GM21825 (cell line): ENCODE measurements at regions not wholly inside any gene's neighbourhood (a gene's known extent, or its start where the extent isn't known, plus 50 kb on each side); places are given as distances from the start of the nearest gene placed in this dataset.

Experiments used
- ATAC-seq: cut with Tn5 transposase; IDR thresholded peaks from one replicate; pipeline ENCODE4 v1.9.1; 2021; ENCODE audit warnings: mild to moderate bottlenecking, moderate library complexity; ENCODE audit not compliant: unreplicated experiment

DNA sequence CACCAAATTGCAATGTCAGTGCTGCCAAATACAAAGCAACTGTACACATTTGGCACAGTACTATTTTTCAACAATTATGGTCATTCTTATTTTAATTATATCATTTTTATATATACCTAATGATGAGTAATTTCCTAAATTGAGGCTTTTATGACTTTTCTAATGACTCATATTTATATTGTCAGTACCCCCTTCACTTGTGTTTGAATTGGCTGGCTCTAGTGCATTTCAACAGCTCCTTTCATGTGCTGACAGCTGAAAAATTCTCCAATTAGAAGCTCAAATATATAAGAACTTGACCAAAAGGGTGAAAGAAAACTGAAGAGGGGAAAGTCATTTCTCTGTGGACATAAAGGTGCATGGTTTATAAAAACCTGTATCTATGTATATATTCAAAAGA is 263.3 kb downstream of the SLITRK1 start:
- ATAC-seq: no peak

DNA sequence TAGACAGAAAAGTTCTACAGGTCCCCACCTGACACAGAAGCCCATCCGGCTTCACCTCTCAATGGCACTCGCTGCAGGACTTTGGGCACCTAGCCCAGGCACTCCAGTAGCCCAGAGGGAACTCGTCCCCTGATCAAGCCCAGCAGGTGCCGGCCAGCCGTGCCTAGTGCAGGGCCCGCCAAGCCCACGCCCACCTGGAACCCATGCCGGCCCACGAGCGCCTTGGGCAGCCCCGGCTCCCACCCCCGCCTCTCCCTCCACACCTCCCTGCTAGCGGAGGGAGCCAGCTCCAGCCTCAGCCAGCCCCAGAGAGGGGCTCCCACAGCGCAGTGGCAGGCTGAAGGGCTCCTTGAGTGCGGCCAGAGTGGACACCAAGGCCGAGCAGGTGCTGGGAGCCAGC is 268.8 kb downstream of the SLITRK1 start:
- no peak for ATAC-seq

DNA sequence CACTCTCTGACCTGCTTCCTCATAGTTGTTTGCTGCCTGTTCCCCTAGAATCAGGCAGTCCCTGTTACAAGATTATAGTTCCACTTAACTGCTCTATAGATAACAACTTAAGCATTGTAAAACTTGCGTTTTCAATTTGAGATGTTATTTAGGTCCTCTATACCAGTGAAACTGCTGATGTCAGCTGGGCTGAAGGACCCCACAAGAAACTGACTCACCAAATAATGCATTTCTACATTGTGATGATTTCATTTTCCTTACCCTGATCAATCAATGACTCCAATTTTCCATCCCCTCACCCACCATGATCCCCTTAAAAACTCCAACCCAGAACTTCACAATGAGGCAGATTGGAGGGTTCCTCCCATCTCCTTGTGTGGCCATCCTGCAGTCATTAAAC is 280.7 kb downstream of the SLITRK1 start:
- no peak for ATAC-seq

DNA sequence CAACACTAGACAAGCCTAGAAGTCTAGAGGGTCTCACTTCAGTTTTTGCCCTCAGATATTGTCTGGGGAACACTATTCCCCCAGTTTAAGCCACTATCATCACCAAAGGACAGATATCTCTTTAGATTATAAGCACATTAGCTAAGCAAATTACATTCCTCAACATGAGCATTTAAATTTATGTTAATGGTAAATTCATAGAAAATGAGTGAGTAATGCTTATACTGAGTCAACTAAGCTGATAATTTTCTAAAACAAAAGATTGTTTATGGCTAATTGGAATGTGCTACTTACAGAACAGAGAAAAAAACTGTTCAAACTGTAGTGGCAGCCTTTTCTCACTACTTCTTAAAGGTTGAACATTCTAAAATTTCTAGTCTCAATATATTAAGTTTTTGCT is 290.2 kb downstream of the SLITRK1 start:
- no peak for ATAC-seq

DNA sequence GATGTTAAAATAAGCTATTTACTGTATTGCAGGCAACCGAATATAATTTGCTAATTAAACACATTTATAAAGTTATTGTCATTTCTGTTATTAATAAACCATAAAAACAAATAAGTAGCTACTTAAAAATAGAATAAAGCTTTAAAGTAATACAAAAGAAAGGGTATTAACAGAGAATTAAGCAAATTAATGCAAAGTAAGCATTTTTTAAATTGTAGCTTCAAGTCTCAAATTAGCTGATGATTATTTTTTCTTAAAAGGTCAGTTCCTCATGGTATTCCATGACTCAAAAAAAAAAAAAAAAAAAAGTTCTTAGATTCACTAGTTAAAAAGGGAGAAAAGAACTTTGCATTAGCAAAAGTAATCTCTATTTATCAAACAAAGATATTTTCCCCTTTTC is 292.5 kb downstream of the SLITRK1 start:
- ATAC-seq: no peak

DNA sequence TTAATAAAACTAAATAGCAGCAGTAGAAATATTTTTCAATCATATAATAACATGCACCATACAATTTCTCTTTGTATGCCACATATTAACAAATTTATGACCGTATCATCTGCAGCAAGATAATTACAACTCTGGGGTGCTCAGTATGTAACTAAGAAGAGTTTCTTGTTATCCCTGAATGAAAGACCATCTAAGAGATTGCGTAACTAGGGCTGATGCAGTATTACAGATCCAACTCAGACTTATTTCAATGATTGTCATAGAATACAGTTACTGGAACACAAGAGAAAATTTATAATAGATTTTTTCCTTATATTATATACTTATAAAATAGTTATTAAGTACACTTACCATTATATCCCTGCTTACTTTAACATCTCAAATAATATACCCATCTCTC is 305.1 kb downstream of the SLITRK1 start:
- ATAC-seq: no peak

DNA sequence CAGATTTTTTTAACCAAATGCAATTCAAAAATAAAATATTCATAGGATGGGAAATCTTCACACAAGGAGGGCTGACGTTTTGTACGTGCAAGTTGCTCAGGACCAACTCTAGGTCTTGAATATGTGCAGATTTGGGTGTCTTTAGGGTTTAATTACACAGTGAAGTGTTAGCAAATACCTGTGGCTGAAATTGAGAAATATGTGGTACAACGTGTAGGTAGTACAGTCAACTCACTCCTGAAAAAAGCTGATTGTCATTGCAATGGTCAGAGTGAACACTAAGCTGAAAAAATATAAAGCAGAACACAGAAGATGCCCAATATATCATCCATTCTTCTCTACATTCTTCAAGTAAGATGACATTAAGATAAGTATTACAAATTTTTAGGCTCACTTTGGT is 314.3 kb downstream of the SLITRK1 start:
- ATAC-seq: no peak

DNA sequence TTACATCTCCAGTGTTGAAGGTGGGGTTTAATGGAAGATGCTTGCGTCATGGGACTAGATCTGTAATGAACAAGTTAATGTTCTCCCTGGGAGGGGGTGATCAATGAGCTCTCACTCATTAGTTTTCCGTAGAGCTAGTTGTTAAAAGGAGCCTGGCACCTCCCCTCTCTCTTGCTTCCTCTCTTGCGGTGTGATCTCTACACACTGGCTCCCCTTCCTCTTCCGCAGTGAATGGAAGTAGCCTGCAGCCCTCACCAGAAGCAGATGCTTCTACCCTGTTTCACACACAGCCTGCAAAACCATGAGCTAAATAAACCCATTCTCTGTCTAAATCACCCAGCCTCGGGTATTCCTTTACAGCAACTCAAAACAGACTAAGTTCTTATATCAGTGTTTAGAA is 318.8 kb downstream of the SLITRK1 start:
- no peak for ATAC-seq

DNA sequence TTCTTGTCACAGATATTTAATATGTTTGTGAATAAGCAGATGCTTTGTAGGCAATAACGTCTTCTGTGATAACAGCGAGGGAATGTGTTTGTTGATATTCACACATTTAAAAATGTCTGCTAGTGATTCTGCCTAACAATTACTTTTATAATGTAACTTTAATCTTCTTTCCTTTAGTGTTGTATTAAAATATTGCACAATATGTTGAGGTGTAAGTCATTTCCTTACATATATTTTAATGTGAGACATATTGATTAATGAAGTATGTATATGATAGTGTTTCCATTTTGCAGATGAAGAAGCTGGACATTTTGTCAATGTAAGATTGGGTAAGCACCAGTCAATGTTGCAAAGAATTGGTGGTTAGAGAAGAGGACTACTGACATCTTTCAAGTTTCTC is 324.4 kb downstream of the SLITRK1 start:
- ATAC-seq: no peak

DNA sequence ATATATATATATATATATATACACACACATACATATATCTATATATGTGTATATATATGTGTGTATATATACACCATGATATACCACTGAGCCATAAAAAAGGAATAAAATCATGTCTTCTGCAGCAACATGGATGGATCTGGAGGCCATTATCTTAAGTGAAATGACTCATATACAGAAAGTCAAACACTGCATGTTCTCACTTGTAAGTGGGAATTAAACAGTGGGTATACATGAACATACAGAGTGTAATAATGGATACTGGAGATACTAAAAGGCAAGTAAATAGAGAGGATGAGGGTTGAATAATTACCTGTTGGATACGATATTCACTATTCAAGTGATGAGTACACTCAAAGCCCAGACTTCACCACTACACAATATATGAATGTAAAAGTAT is 332.6 kb downstream of the SLITRK1 start:
- ATAC-seq: no peak

DNA sequence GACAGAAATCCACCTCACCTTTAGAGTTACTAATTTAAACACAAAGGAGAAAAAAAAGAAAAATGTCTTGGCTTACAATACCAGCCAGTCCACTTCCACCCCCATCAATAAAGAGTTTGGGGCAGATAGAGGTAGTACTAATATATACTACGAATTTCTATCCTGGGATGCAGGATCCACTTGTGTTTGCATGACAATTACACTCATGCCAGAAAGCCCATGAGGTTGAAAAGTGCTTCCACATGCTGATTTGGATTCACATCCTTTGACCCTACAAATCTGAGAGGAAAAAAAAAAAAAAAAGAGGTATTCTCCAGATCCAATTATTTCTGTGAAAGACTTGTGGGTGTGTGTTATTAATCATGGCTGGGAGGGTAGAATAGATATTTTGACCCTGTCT is 335.2 kb downstream of the SLITRK1 start:
- no peak for ATAC-seq

DNA sequence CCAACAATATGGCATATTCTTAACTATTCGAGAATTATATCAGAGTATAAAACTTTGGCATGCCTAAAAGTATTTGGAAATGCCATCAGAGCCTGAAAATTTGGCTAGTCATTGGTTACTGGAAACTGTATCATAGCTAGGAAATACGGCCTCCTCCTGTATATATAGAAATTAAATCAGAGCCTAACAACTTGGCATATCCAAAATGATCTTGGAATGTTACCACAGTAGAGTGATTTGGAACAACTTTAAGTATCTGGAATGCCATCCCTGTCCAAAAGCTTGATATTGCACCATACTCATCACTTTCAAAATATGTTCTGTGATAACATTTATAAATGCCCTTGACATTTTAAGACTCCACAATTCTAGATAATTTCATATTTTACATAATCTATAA is 335.8 kb downstream of the SLITRK1 start:
- no peak for ATAC-seq

DNA sequence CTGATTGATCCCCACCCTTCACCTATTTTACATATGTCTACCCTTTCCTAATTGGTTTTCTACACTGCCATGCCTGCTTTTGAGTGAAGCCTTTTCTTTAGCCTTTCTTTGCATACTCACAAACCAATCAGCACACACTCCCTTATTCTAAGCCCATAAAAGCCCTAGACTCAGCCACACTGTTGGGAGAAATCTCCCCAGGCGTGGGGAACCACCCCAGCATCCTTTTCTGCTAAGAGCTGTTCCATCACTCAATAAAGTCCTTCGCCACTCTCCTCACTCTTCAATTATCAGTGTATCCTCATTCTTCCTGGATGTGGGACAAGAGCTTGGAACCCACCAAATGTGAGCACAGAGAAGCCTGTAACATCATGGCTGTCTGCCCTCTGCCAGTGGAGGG is 343.6 kb downstream of the SLITRK1 start:
- ATAC-seq: no peak

DNA sequence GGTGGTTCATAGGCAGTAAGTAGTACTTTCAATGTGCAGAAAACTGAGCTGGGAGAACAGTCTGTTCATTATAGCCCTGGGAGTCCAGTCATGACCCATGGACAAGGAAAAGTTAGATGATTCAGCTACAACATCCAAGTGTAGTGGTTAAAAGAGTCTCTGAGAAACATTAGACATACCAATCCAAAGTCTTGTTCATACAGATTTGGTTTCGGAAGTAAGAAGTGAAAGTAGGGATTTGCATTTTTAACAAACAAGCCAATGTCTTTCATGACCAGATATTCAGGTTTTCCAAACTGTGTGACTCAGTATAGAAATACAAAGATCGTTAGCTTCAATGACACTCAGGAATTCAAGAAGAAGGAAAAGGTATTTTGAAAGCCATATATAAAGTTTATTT is 345.3 kb downstream of the SLITRK1 start:
- no peak for ATAC-seq

DNA sequence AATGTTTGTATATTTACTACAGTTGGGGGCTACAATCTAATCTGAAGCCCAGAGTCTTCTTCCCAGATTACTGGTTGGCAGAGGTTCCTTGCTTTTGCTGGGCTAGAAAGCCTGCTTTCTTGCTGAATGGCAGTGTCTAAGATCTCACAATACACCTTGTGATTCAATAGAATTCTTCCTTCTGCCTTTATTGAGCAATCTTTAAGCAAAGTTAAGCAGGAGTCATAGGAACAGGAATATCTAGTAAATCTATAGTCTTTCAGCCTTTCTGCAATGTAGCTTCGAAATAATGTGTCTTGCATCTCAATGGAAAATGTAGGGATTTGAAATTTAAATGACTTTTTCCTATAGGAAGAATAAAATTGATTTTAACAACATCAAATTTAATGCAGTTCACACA is 346.1 kb downstream of the SLITRK1 start:
- no peak for ATAC-seq

DNA sequence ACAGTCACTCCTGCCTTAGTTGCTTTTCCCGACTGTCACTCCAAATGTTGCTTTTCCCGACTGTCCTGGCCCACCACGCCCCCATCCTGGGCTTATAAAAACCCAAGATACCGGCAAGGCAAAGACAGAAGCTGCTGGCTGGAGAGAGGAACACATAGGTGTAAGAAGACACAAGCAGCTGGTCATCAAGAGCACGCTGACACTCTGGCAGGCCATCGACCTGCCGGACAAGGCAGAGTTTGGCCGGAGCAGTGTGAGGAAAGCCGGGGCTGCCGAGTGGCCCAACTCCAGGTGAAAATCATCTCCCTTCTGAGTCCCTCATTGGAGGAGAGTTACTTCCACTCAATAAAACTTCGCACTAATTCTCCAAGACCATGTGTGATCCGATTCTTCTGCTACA is 349.5 kb downstream of the SLITRK1 start:
- ATAC-seq: no peak

DNA sequence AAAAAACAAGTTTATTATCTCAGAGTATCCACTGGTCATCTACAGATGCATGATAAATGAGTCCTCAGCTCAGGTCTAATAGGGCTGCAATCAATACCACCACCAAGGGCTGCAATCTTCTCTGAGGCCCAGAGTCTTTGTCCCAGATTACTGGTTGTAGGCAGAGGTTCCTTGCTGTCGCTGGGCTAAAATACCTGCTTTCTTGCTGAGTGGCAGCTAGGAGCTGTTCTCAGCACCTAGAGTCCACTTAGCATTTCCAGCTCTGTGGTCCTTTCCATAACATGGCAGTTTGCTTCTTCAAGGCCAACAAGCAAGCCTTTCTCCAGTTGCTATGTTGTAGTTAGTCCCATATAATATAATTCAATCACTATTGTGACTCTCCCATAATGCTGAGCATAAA is 351.3 kb downstream of the SLITRK1 start:
- no peak for ATAC-seq

DNA sequence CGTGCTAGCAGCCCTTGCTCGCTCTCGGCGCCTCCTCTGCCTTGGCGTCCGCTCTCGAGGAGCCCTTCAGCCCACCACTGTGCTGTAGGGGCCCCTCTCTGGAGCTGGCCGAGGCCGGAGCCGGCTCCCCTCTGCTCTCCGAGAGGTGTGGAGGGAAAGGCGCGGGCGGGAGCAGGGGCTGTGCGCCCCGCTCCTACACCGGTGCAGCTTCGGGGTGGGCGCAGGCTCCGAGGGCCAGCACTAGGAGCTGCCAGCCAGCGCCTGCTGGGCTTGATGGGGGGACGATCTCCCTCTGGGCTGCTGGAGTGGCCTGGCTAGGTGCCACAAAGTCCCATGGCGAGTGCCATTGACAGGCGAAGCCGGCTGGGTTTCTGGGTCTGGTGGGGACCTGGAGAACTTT is 365.5 kb downstream of the SLITRK1 start:
- no peak for ATAC-seq

DNA sequence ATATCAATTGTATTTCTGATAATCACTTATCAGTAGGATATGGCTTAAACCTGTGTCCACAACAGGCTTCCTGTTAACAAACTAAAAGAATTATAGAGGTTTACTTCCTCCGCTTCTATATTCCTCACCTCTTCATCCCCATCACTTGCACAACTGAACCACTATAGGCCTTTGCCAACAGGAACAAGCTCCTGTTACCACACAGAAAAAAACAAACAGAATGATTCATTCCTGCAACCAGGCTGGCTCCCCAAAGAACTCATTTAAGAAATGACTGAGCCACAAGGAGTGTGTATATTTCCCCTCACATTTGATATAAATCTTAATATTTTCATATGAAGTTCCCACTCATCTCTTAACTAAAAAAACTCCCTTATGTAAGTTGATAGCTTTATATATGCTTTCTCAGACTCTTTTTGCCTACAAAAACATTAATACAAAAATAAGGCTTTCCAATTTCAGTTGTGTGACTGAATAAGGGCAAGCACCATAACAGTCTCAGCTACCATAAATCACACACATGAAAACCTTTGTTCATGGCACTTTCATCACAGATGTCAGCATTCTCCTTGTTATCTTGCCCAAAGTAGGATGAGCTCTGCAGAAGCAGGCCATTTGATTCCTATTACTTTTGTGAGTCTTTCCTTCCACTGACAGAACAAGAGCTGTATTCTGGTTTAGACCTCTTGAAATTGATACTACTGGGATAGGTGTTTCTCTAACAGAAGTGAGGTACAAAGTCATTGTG is 366.8 kb downstream of the SLITRK1 start:
- ATAC-seq: no peak

DNA sequence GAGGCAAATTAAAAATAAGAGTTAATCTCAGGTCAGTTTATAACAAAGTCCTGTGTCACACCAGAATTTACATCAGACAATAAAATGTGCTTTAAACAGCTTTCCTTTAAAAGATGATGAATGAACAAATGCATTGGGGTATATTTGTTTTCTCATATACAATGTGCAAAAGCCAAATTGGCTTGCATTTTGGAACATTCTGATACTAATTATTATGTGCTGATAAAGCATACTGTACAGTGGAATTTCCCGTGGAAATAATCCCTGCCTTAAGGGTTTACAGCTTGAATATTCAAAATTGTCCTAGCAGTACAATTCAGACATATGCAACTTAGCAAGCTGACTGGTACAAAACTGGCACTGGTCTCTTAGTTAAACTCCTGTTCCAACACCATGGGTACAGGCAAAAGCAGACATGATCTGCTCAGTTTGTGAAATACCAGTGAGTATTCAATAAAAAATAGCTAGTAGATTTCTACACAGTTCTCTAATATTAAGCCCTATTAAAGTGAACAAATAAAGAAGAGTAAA is 373.4 kb downstream of the SLITRK1 start:
- ATAC-seq: no peak

DNA sequence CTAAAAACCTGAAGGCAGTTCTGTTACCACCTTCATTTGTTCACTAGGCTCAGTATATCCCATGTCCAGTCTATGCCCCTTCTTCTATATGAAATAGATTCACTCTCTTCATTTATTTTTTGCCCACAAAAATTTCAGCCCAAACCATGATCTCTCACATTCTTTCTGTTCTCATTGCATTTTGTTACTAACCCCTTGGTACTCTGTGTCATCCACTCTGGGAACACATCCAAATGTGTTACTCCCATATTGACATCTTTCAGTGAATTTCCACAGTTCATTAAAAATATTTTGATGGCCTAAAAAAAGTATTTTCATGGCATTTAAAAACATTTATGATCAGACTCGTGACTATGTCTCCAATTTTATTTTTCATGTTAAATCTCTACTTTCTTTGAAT is 378.9 kb downstream of the SLITRK1 start:
- no peak for ATAC-seq

DNA sequence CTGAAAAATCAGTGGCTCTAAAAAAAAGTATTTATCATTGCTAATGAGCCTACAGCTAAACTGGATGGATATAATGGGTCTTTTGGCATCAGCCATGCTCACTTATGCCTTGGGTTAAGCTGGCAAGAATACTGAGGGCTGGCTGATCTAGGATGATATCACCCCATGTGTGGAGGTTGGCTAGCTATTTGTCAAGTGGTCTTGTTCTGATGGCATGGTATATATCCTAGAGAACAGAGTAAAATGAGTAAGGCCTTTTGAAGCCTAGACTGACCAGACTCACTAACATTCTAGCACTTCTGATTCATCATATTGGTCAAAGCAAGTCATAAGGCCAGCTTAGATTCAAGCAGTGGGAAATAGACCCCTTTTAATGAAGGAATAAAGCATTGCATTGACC is 383.0 kb downstream of the SLITRK1 start:
- ATAC-seq: no peak
